Osteocyte (in vitro differentiated cells): ENCODE measurements at regions not wholly inside any gene's neighbourhood (a gene's known extent, or its start where the extent isn't known, plus 50 kb on each side); places are given as distances from the start of the nearest gene placed in this dataset.

Experiments
- DNase-seq: peaks from one replicate; pipeline ENCODE4 v3.0.0; 2021; ENCODE audit warnings: mixed read lengths; ENCODE audit not compliant: unreplicated experiment; ENCODE audit errors: extremely low spot score
- H3K27ac Mint-ChIP-seq: one replicate; pipeline ENCODE4 v1.8.0; 2021; ENCODE audit warnings: mild to moderate bottlenecking, mixed read lengths; ENCODE audit not compliant: unreplicated experiment
- H3K27me3 Mint-ChIP-seq: one replicate; pipeline ENCODE4 v1.8.0; 2021; ENCODE audit warnings: mixed read lengths; ENCODE audit not compliant: unreplicated experiment
- H3K36me3 Mint-ChIP-seq: one replicate; pipeline ENCODE4 v1.8.0; 2021; ENCODE audit warnings: mixed read lengths; ENCODE audit not compliant: unreplicated experiment
- H3K4me1 Mint-ChIP-seq: one replicate; pipeline ENCODE4 v1.8.0; 2021; ENCODE audit warnings: mixed read lengths; ENCODE audit not compliant: unreplicated experiment
- H3K4me3 Mint-ChIP-seq: one replicate; pipeline ENCODE4 v1.8.0; 2021; ENCODE audit warnings: mild to moderate bottlenecking, moderate library complexity, mixed read lengths; ENCODE audit not compliant: unreplicated experiment
- H3K9me3 Mint-ChIP-seq: one replicate; pipeline ENCODE4 v1.8.0; 2021; ENCODE audit warnings: mixed read lengths; ENCODE audit not compliant: unreplicated experiment
- CTCF ChIP-seq: fragments of 200-600 bp; sonication (generic); IDR thresholded peaks from 2 replicates; pipeline ENCODE4 v1.5.0; 2021; ENCODE audit warnings: antibody characterized with exemption, mild to moderate bottlenecking, moderate library complexity

- DNase-seq = no peak
- no peak overlapping the region for H3K4me3 Mint-ChIP-seq
- no peak for TF ChIP-seq CTCF
- no peaks in the 10 kb centered on the region for H3K36me3 Mint-ChIP-seq
- peaks cover 40% of the 10 kb centered on the region for H3K4me1 Mint-ChIP-seq
- no peak overlapping the region for H3K27ac Mint-ChIP-seq
- H3K9me3 Mint-ChIP-seq = no peaks in the 10 kb centered on the region
- peaks cover 14% of the 10 kb centered on the region for H3K27me3 Mint-ChIP-seq
Measured at GRCh38 chr3:193977622-193978021, 158.3 kb upstream of the HES1 start.

GRCh38 chr3:193978030-193978429 is 157.9 kb upstream of the HES1 start:
- Mint-ChIP-seq H3K27ac (no peak overlapping the region), H3K4me1 (peaks cover 36% of the 10 kb centered on the region), H3K27me3 (peaks cover 14% of the 10 kb centered on the region)

GRCh38 chr3:193978486-193978885 is 157.5 kb upstream of the HES1 start:
- no peak overlapping the region for H3K4me3 Mint-ChIP-seq
- DNase-seq = no peak

More at GRCh38 chr3:193978030-193978429, 157.9 kb upstream of the HES1 start:
- Mint-ChIP-seq H3K36me3 (no peaks in the 10 kb centered on the region), H3K9me3 (no peaks in the 10 kb centered on the region), H3K4me3 (no peak overlapping the region)
- DNase-seq = no peak
- no peak for TF ChIP-seq CTCF

GRCh38 chr3:193980326-193980725 is 155.6 kb upstream of the HES1 start:
- H3K27ac Mint-ChIP-seq = no peak overlapping the region
- DNase-seq = no peak

More at GRCh38 chr3:193978486-193978885, 157.5 kb upstream of the HES1 start:
- H3K27ac Mint-ChIP-seq = no peak overlapping the region
- H3K27me3 Mint-ChIP-seq = peaks cover 15% of the 10 kb centered on the region
- no peaks in the 10 kb centered on the region for H3K9me3 Mint-ChIP-seq
- H3K36me3 Mint-ChIP-seq = no peaks in the 10 kb centered on the region
- peaks cover 33% of the 10 kb centered on the region for H3K4me1 Mint-ChIP-seq
- no peak for TF ChIP-seq CTCF

GRCh38 chr3:193980905-193981304 is 155.0 kb upstream of the HES1 start:
- DNase-seq = no peak
- TF ChIP-seq CTCF = no peak
- no peaks in the 10 kb centered on the region for H3K36me3 Mint-ChIP-seq
- no peak overlapping the region for H3K4me3 Mint-ChIP-seq
- H3K4me1 Mint-ChIP-seq = peaks cover 13% of the 10 kb centered on the region
- H3K27me3 Mint-ChIP-seq = peaks cover 35% of the 10 kb centered on the region
- H3K9me3 Mint-ChIP-seq = no peaks in the 10 kb centered on the region
- no peak overlapping the region for H3K27ac Mint-ChIP-seq

More at GRCh38 chr3:193980326-193980725, 155.6 kb upstream of the HES1 start:
- Mint-ChIP-seq H3K4me1 (peaks cover 14% of the 10 kb centered on the region), H3K9me3 (no peaks in the 10 kb centered on the region), H3K36me3 (no peaks in the 10 kb centered on the region), H3K27me3 (peaks cover 33% of the 10 kb centered on the region), H3K4me3 (no peak overlapping the region)
- TF ChIP-seq CTCF = no peak
